ENCODE measurements at regions not wholly inside any gene's neighbourhood (a gene's known extent, or its start where the extent isn't known, plus 50 kb on each side); places are given as distances from the start of the nearest gene placed in this dataset.
A peak's percentile ranks its signal among the peaks of the same experiment; 100 is the strongest.

DNA sequence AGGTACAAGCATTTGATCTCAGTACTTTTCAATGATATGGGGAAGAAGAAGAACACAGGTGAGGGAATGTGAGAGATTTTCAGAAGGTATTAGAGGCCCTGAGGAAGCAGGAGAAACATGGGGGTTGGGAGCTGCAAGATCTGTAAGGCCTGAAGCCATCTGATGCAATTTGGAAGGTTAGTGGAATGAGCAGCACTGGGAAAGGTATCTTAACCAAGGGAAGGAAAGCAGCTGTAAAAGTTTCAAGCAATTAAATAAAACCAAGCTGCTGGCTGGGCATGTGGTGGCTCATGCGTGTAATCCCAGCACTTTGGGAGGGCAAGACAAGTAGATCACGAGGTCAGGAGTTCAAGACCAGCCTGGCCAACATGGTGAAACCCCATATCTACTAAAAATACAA is 104.4 kb upstream of the PARP11 start:
- no peaks in the 10 kb centered on the region for H3K27me3 ChIP-seq
- WGBS, 4 donors, result 71 to 91% (median 88%) methylated on average over 2 of the region's 2 CpGs
- no peak overlapping the region for H3K27ac ChIP-seq
- H3K36me3 ChIP-seq (replicated peaks in 1 of 2), result no peaks in the 10 kb centered on the region
- no peak overlapping the region for H3K4me3 ChIP-seq
- peak in 1 of 7 donors; percentile 6 for DNase-seq
- TF ChIP-seq, protein P1, sequence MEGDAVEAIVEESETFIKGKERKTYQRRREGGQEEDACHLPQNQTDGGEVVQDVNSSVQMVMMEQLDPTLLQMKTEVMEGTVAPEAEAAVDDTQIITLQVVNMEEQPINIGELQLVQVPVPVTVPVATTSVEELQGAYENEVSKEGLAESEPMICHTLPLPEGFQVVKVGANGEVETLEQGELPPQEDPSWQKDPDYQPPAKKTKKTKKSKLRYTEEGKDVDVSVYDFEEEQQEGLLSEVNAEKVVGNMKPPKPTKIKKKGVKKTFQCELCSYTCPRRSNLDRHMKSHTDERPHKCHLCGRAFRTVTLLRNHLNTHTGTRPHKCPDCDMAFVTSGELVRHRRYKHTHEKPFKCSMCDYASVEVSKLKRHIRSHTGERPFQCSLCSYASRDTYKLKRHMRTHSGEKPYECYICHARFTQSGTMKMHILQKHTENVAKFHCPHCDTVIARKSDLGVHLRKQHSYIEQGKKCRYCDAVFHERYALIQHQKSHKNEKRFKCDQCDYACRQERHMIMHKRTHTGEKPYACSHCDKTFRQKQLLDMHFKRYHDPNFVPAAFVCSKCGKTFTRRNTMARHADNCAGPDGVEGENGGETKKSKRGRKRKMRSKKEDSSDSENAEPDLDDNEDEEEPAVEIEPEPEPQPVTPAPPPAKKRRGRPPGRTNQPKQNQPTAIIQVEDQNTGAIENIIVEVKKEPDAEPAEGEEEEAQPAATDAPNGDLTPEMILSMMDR (IDR thresholded peaks at IDR 0.05), result no peak
- no peak for TF ChIP-seq POLR2A (IDR thresholded peaks at IDR 0.05)
- H3K4me1 ChIP-seq (replicated peaks in 1 of 2), result no peaks in the 10 kb centered on the region
- intact Hi-C loops (cut with DNase I), result no loop called here
- no peaks in the 10 kb centered on the region for H3K9me3 ChIP-seq (replicated peaks in 1 of 3)

DNA sequence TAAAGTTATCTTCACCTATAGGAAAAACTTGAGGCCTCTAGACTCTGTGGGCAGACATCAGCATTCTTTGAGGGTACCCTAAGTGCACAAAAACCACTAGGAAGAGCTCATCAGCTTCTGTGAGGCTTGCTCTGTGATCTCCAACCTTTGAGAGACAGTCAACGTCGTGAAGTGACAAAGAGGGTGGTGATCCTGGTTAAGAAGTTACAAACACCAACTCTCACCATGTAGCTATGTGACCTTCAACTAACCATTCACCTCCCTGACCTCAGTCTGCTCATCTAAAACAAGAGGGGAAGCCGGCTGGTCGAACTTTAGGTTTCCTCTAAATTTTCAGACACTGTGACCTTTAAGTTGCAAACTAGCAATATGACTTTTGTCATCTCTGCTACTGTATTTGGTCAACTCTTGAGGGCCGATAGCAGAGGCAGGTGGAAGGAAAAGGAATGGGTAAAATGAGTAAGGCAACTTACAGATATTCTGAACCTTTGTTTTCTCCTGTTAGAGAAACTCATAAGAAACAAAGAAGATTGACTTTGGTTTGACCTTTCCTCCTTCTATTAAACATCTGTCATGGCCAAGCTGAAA is 103.2 kb upstream of the PARP11 start:
- TF ChIP-seq POLR2A (IDR thresholded peaks at IDR 0.05), result no peak
- TF ChIP-seq, protein P1 (IDR thresholded peaks at IDR 0.05), result no peak
- intact Hi-C loops (cut with DNase I), result no loop called here
- WGBS, 4 donors, result 70 to 78% (median 75%) methylated on average over 5 of the region's 5 CpGs
- H3K4me1 ChIP-seq (replicated peaks in 1 of 2), result no peaks in the 10 kb centered on the region
- no peak overlapping the region for H3K4me3 ChIP-seq
- H3K27ac ChIP-seq, result no peak overlapping the region
- no peaks in the 10 kb centered on the region for H3K9me3 ChIP-seq (replicated peaks in 1 of 3)
- no peaks in the 10 kb centered on the region for H3K27me3 ChIP-seq
- H3K36me3 ChIP-seq (replicated peaks in 1 of 2), result no peaks in the 10 kb centered on the region
- DNase-seq, result peak in 1 of 7 donors; percentile 3

DNA sequence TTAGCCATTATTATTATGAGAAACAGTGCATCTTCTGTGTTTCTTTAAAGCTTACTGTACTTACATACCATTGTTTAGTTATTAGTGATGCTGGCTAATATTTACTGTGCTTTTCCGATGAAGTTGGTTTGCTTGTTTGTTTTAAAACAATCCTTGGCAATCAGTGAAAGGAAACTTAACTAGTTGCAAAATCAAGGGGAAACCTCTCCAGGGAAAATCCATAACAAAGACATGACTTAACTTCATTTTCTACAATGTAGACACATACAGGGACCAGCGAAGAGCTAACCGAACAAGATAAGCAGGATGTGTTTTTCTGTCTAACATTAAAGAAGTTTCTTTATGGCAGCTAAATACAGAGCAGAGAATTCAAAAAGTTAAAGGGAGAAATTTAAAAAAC is 102.5 kb upstream of the PARP11 start:
- no peak overlapping the region for H3K27ac ChIP-seq
- H3K36me3 ChIP-seq (replicated peaks in 1 of 2), result no peaks in the 10 kb centered on the region
- no peak for TF ChIP-seq POLR2A (IDR thresholded peaks at IDR 0.05)
- TF ChIP-seq, protein P1 (IDR thresholded peaks at IDR 0.05), result no peak
- no peak overlapping the region for H3K4me3 ChIP-seq
- WGBS, 4 donors, result 83 to 89% (median 86%) methylated on average over 3 of the region's 3 CpGs
- DNase-seq, result no peak
- H3K4me1 ChIP-seq (replicated peaks in 1 of 2), result no peaks in the 10 kb centered on the region
- H3K27me3 ChIP-seq, result no peaks in the 10 kb centered on the region
- H3K9me3 ChIP-seq (replicated peaks in 1 of 3), result no peaks in the 10 kb centered on the region
- intact Hi-C loops (cut with DNase I), result no loop called here

DNA sequence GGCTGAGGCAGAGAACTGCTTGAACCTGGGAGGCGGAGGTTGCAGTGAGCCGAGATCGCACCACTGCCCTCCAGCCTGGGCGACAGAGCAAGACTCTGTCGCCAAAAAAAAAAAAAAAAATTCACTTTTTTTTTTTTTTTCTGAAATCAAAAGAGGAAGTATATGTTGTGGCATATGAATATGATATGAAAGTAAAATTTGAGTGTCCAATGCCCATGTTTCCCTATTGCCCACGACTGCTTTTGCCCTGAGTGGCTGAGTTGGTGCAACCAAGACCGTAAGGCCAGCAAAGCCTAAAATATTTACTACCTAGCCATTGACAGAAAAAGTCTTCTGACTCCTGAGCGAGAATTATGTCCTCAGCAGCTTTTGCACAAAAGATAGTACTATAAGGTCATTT is 101.7 kb upstream of the PARP11 start:
- intact Hi-C loops (cut with DNase I), result no loop called here
- 76 to 90% (median 89%) methylated on average over 5 to 8 of the region's 8 CpGs for WGBS, 4 donors

More for the DNA sequence above, 101.7 kb upstream of the PARP11 start:
- Histone ChIP-seq H3K4me1 (replicated peaks in 1 of 2) (no peaks in the 10 kb centered on the region), H3K4me3 (no peak overlapping the region), H3K9me3 (replicated peaks in 1 of 3) (no peaks in the 10 kb centered on the region), H3K36me3 (replicated peaks in 1 of 2) (no peaks in the 10 kb centered on the region), H3K27me3 (no peaks in the 10 kb centered on the region), H3K27ac (no peak overlapping the region)
- TF ChIP-seq POLR2A (IDR thresholded peaks at IDR 0.05), result no peak
- TF ChIP-seq, protein P1 (IDR thresholded peaks at IDR 0.05), result no peak
- peak in 1 of 7 donors; percentile 7 for DNase-seq
